GM06990 (cell line): ENCODE measurements at regions not wholly inside any gene's neighbourhood (a gene's known extent, or its start where the extent isn't known, plus 50 kb on each side); places are given as distances from the start of the nearest gene placed in this dataset.

Experiments
- DNase-seq: peaks from one replicate; pipeline ENCODE4 v3.0.0-alpha.2; 2011; ENCODE audit not compliant: insufficient read length; ENCODE audit errors: extremely low read depth
- H3K27me3 ChIP-seq: replicated peaks from 2 replicates; pipeline ENCODE4 v1.6.0; 2011; ENCODE audit warnings: low read length; ENCODE audit not compliant: control insufficient read depth, insufficient read depth
- H3K36me3 ChIP-seq: 2 replicates; pipeline ENCODE4 v1.5.1; 2011; ENCODE audit warnings: low read length; ENCODE audit not compliant: control insufficient read depth, insufficient read depth
- H3K4me3 ChIP-seq: replicated peaks from 2 replicates; pipeline ENCODE4 v1.5.1; 2011; ENCODE audit warnings: low read depth, mild to moderate bottlenecking, control low read depth, low read length
- CTCF ChIP-seq: IDR thresholded peaks from 2 replicates; pipeline ENCODE4 v1.5.1; 2011; ENCODE audit warnings: low read length, control low read depth, mild to moderate bottlenecking, inconsistent platforms; ENCODE audit not compliant: insufficient read depth, poor library complexity, severe bottlenecking

- Histone ChIP-seq H3K4me3 (no peak overlapping the region), H3K36me3 (no peaks in the 10 kb centered on the region), H3K27me3 (no peaks in the 10 kb centered on the region)
- no peak for DNase-seq
- TF ChIP-seq CTCF = no peak
Measured at GRCh38 chr1:99557546-99558202, 88.2 kb upstream of the PALMD start.

DNA sequence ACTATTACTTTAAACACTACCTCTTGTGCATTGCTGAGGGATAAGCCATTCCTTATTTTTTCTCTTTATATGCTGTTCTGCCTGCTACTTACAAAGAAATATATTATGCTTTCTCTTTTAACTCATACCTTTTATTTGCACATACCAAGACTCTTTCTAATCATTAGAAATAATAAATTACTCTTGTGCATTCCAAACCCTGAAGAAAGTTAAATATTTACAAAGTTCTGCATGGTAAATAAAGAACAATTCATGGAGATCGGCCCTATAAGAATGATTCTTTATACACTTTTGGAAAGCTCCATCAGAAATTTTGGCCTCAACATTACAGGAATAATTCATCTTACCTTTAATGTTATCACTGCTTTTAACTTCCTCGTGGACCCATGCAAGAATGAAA is 86.7 kb upstream of the PALMD start:
- H3K36me3 ChIP-seq = no peaks in the 10 kb centered on the region
- TF ChIP-seq CTCF = no peak
- DNase-seq = no peak

GRCh38 chr1:99560207-99561040 is 85.5 kb upstream of the PALMD start:
- Histone ChIP-seq H3K4me3 (no peak overlapping the region), H3K27me3 (no peaks in the 10 kb centered on the region), H3K36me3 (no peaks in the 10 kb centered on the region)
- no peak for TF ChIP-seq CTCF
- DNase-seq = no peak

More for the DNA sequence above, 86.7 kb upstream of the PALMD start:
- Histone ChIP-seq H3K4me3 (no peak overlapping the region), H3K27me3 (no peaks in the 10 kb centered on the region)

GRCh38 chr1:99561952-99562351 is 84.0 kb upstream of the PALMD start:
- TF ChIP-seq CTCF = no peak
- no peak overlapping the region for H3K4me3 ChIP-seq
- H3K36me3 ChIP-seq = no peaks in the 10 kb centered on the region

GRCh38 chr1:99565606-99566289 is 80.2 kb upstream of the PALMD start:
- Histone ChIP-seq H3K27me3 (no peaks in the 10 kb centered on the region), H3K36me3 (no peaks in the 10 kb centered on the region), H3K4me3 (no peak overlapping the region)
- no peak for TF ChIP-seq CTCF
- no peak for DNase-seq

More at GRCh38 chr1:99561952-99562351, 84.0 kb upstream of the PALMD start:
- DNase-seq = no peak
- H3K27me3 ChIP-seq = no peaks in the 10 kb centered on the region
